Duodenal mucosa (tissue), 2 donors: ENCODE measurements at regions not wholly inside any gene's neighbourhood (a gene's known extent, or its start where the extent isn't known, plus 50 kb on each side); places are given as distances from the start of the nearest gene placed in this dataset.

Experiments used
- H3K27ac ChIP-seq: one replicate; pipeline ENCODE4 v1.7.0; 2013; ENCODE audit warnings: low read depth, low read length
- H3K27me3 ChIP-seq, 2 donors: one replicate each; pipeline ENCODE4 v1.7.0; 2013; ENCODE audit warnings: low read length in 2 of 2, control low read depth in 1 of 2; ENCODE audit not compliant: insufficient read depth in 2 of 2, control insufficient read depth in 1 of 2
- H3K36me3 ChIP-seq, 2 donors: one replicate each; pipeline ENCODE4 v1.7.0; 2013; ENCODE audit warnings: low read length in 2 of 2, control low read depth in 1 of 2; ENCODE audit not compliant: insufficient read depth in 2 of 2, control insufficient read depth in 1 of 2
- H3K4me1 ChIP-seq, 2 donors: one replicate each; pipeline ENCODE4 v1.7.0; 2013; ENCODE audit warnings: low read length in 2 of 2, control low read depth in 1 of 2; ENCODE audit not compliant: insufficient read depth in 2 of 2, control insufficient read depth in 1 of 2
- H3K4me3 ChIP-seq, 2 donors: one replicate each; pipeline ENCODE4 v1.7.0; 2013; ENCODE audit warnings: low read length in 2 of 2, low read depth in 1 of 2
- H3K9ac ChIP-seq, 2 donors: one replicate each; pipeline ENCODE4 v1.7.0; 2013; ENCODE audit warnings: low read length in 2 of 2, low read depth in 1 of 2
- H3K9me3 ChIP-seq, 2 donors: one replicate each; pipeline ENCODE4 v1.7.0; 2013; ENCODE audit warnings: low read length in 2 of 2, control low read depth in 1 of 2; ENCODE audit not compliant: control insufficient read depth in 1 of 2

DNA sequence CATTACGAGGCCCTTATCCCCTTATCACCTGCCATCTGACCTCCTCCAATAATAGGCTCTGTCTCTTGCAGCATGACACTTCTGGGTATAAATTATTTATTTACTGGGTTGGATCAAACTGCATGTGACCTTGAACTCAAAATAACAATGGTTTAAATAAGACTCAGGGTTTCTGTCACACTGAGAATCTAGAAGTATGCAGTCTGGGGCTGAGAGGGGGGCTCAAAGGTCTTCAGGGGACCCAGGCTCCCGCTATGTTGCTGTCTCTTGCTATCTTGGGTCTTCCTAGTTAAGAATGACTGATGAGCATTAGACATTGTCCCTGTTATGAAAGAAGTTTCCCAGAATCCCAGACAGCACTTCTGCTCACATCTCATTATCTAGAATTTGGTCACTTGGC is 133.5 kb downstream of the URB2 start:
- Histone ChIP-seq H3K27me3 (peaks cover 0 to 3% of the 10 kb centered on the region in 2 donors), H3K27ac (no peak overlapping the region), H3K9ac (no peak overlapping the region), H3K4me1 (no peaks in the 10 kb centered on the region), H3K36me3 (no peaks in the 10 kb centered on the region), H3K9me3 (peaks cover 0 to 5% of the 10 kb centered on the region in 2 donors), H3K4me3 (no peak overlapping the region)

- Histone ChIP-seq H3K4me1 (no peaks in the 10 kb centered on the region), H3K27me3 (peaks cover 0 to 3% of the 10 kb centered on the region in 2 donors), H3K27ac (no peak overlapping the region)
Measured at GRCh38 chr1:229760478-229760996, 134.5 kb downstream of the URB2 start.

GRCh38 chr1:229762891-229763290 is 136.8 kb downstream of the URB2 start:
- Histone ChIP-seq H3K4me3 (no peak overlapping the region), H3K27ac (no peak overlapping the region), H3K27me3 (peaks cover 0 to under 1% of the 10 kb centered on the region in 2 donors), H3K36me3 (no peaks in the 10 kb centered on the region), H3K9ac (no peak overlapping the region), H3K4me1 (no peaks in the 10 kb centered on the region), H3K9me3 (no peaks in the 10 kb centered on the region)

More at GRCh38 chr1:229760478-229760996, 134.5 kb downstream of the URB2 start:
- Histone ChIP-seq H3K9ac (no peak overlapping the region), H3K9me3 (peaks cover 0 to 5% of the 10 kb centered on the region in 2 donors), H3K36me3 (no peaks in the 10 kb centered on the region), H3K4me3 (no peak overlapping the region)

DNA sequence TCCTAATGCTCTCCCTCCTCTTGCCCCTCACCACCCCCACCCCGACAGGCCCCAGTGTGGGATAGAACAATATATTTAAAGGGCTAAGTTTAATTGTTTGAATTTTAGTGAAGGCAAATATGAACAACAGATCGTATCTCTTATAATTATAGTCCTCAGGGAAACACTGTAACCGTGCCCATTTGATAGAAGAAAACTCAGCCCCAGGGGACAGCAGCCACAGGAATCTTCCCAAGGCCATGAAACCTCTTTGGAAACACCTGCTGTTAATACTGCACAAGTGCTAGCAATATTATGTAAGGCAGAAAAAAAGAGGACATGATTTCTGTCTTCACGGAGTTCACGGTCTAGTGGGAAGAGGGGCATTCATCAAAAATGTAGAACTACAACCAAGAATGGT is 142.2 kb downstream of the URB2 start:
- H3K4me3 ChIP-seq = no peak overlapping the region
- no peaks in the 10 kb centered on the region for H3K36me3 ChIP-seq
- no peak overlapping the region for H3K27ac ChIP-seq
- peaks cover 0 to 3% of the 10 kb centered on the region in 2 donors for H3K27me3 ChIP-seq
- no peaks in the 10 kb centered on the region for H3K4me1 ChIP-seq
- no peaks in the 10 kb centered on the region for H3K9me3 ChIP-seq
- H3K9ac ChIP-seq = no peak overlapping the region

DNA sequence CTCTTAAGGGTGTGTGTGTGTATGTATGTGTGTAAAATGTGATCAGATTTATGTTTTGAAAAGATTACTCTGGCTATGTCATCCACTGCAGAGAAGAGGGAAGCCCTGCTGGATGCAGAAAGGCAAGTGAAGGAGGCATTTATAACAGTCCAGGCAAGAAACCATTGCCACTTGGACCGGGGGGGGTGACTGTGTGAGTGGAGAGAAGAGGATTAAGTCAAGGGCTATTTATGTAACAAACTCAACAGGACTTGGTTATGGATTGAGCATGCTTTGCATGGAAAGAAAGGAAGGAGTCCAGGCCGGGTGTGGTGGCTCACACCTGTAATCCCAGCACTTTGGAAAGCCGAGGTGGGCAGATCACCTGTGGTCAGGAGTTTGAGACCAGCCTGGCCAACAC is 143.0 kb downstream of the URB2 start:
- Histone ChIP-seq H3K27ac (no peak overlapping the region), H3K4me1 (no peaks in the 10 kb centered on the region), H3K36me3 (no peaks in the 10 kb centered on the region), H3K27me3 (peaks cover 0 to 3% of the 10 kb centered on the region in 2 donors), H3K9ac (no peak overlapping the region), H3K4me3 (no peak overlapping the region), H3K9me3 (no peaks in the 10 kb centered on the region)

DNA sequence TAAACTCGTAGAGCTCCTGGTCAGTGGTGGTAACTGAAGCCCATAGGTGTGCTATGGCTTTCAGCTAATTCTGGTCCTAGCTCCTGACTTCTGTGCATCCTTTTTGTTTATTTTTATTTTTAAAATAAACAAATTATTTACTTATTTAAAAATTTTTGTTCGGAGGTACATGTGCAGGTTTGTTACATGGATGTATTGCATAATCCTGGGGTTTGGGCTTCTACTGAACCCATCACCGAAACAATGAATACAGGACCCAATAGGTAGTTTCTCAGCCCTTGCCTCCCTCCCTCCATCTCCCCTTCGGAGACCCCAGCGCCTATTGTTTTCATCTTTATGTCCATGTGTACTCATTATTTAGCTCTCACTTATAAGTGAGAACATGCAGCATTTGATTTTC is 143.8 kb downstream of the URB2 start:
- Histone ChIP-seq H3K27me3 (peaks cover 0 to 3% of the 10 kb centered on the region in 2 donors), H3K4me3 (no peak overlapping the region), H3K9ac (no peak overlapping the region), H3K36me3 (no peaks in the 10 kb centered on the region), H3K4me1 (no peaks in the 10 kb centered on the region), H3K9me3 (no peaks in the 10 kb centered on the region), H3K27ac (no peak overlapping the region)

GRCh38 chr1:229778794-229779193 is 152.7 kb downstream of the URB2 start:
- H3K9me3 ChIP-seq = no peaks in the 10 kb centered on the region
- no peak overlapping the region for H3K4me3 ChIP-seq
- H3K27me3 ChIP-seq = peaks cover 0 to 3% of the 10 kb centered on the region in 2 donors
- H3K36me3 ChIP-seq = no peaks in the 10 kb centered on the region
- H3K9ac ChIP-seq = no peak overlapping the region
- no peaks in the 10 kb centered on the region for H3K4me1 ChIP-seq
- H3K27ac ChIP-seq = no peak overlapping the region

- no peak overlapping the region for H3K9ac ChIP-seq
Measured at GRCh38 chr1:229781453-229781852, 155.4 kb downstream of the URB2 start.

GRCh38 chr1:229782469-229782868 is 156.4 kb downstream of the URB2 start:
- Histone ChIP-seq H3K9me3 (no peaks in the 10 kb centered on the region), H3K9ac (no peak overlapping the region), H3K27me3 (no peaks in the 10 kb centered on the region), H3K27ac (no peak overlapping the region), H3K4me3 (no peak overlapping the region), H3K4me1 (no peaks in the 10 kb centered on the region), H3K36me3 (no peaks in the 10 kb centered on the region)

More at GRCh38 chr1:229781453-229781852, 155.4 kb downstream of the URB2 start:
- Histone ChIP-seq H3K9me3 (no peaks in the 10 kb centered on the region), H3K36me3 (no peaks in the 10 kb centered on the region), H3K4me1 (no peaks in the 10 kb centered on the region), H3K27me3 (no peaks in the 10 kb centered on the region), H3K4me3 (no peak overlapping the region), H3K27ac (no peak overlapping the region)

GRCh38 chr1:229784834-229785233 is 158.8 kb downstream of the URB2 start:
- Histone ChIP-seq H3K9me3 (no peaks in the 10 kb centered on the region), H3K4me3 (no peak overlapping the region), H3K27me3 (no peaks in the 10 kb centered on the region)

More at GRCh38 chr1:229784834-229785233, 158.8 kb downstream of the URB2 start:
- Histone ChIP-seq H3K4me1 (no peaks in the 10 kb centered on the region), H3K9ac (no peak overlapping the region), H3K36me3 (no peaks in the 10 kb centered on the region), H3K27ac (no peak overlapping the region)
